Lower leg skin (tissue), 3 donors: ENCODE measurements at regions not wholly inside any gene's neighbourhood (a gene's known extent, or its start where the extent isn't known, plus 50 kb on each side); places are given as distances from the start of the nearest gene placed in this dataset.

Experiments used
- POLR2A ChIP-seq, 2 donors: fragments of 450-650 bp; IDR thresholded peaks; one replicate each; pipeline ENCODE4 v1.6.1; 2016 to 2017; ENCODE audit warnings: antibody characterized with exemption in 2 of 2, mild to moderate bottlenecking in 1 of 2, moderate library complexity in 1 of 2
- TF ChIP-seq, protein P1 (sequence below), 3 donors: fragments of 450-650 bp; IDR thresholded peaks; one replicate each; pipeline ENCODE4 v1.5.1; 2016; ENCODE audit warnings: antibody characterized with exemption in 3 of 3, mild to moderate bottlenecking in 3 of 3, moderate library complexity in 2 of 3

GRCh38 chr13:97742084-97742483, 211.4 kb upstream of the IPO5 start:
- TF ChIP-seq POLR2A (IDR thresholded peaks at IDR 0.05), result no peak
- TF ChIP-seq, protein P1, sequence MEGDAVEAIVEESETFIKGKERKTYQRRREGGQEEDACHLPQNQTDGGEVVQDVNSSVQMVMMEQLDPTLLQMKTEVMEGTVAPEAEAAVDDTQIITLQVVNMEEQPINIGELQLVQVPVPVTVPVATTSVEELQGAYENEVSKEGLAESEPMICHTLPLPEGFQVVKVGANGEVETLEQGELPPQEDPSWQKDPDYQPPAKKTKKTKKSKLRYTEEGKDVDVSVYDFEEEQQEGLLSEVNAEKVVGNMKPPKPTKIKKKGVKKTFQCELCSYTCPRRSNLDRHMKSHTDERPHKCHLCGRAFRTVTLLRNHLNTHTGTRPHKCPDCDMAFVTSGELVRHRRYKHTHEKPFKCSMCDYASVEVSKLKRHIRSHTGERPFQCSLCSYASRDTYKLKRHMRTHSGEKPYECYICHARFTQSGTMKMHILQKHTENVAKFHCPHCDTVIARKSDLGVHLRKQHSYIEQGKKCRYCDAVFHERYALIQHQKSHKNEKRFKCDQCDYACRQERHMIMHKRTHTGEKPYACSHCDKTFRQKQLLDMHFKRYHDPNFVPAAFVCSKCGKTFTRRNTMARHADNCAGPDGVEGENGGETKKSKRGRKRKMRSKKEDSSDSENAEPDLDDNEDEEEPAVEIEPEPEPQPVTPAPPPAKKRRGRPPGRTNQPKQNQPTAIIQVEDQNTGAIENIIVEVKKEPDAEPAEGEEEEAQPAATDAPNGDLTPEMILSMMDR (IDR thresholded peaks at IDR 0.05), result no peak
